ENCODE measurements at regions not wholly inside any gene's neighbourhood (a gene's known extent, or its start where the extent isn't known, plus 50 kb on each side); places are given as distances from the start of the nearest gene placed in this dataset.

- no peak overlapping the region for H3K27ac Mint-ChIP-seq
- no peaks in the 10 kb centered on the region for H3K36me3 Mint-ChIP-seq (ENCODE audit: low read depth)
- no peak for DNase-seq
- no peak overlapping the region for H3K4me3 Mint-ChIP-seq
- H3K27me3 Mint-ChIP-seq (ENCODE audit: low read depth, poor library complexity) = no peaks in the 10 kb centered on the region
- H3K4me1 Mint-ChIP-seq = peaks cover 3% of the 10 kb centered on the region
- peaks cover 5% of the 10 kb centered on the region for H3K9me3 Mint-ChIP-seq
- no peak for TF ChIP-seq CTCF (IDR thresholded peaks at IDR 0.05)
Observed at GRCh38 chr4:15239866-15240265, 188.0 kb upstream of the C1QTNF7 start.

DNA sequence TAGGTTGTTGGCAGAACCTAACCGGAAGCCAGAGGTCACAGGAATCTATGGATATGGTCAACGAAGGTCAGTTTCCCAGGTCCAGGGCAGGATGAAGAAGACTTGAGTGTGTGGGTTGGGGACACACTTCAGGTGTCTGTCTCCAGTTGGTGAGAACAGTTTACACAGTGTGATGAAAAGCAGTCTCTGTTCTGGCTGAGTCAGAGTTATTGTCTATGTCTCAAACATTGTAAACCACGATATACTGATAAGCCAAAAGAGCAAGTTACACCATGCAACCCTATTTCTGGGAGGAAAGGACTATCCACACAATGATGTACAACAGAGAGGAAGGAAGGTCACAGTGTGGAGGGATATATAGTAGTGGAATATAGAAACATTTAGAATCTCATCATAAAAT lies 187.1 kb upstream of the C1QTNF7 start:
- Mint-ChIP-seq H3K4me1 (peaks cover 6% of the 10 kb centered on the region), H3K36me3 (ENCODE audit: low read depth) (no peaks in the 10 kb centered on the region)

GRCh38 chr4:15242021-15242420 lies 185.8 kb upstream of the C1QTNF7 start:
- Mint-ChIP-seq H3K27me3 (ENCODE audit: low read depth, poor library complexity) (no peaks in the 10 kb centered on the region), H3K4me1 (peaks cover 6% of the 10 kb centered on the region), H3K9me3 (peaks cover 5% of the 10 kb centered on the region), H3K36me3 (ENCODE audit: low read depth) (no peaks in the 10 kb centered on the region), H3K4me3 (no peak overlapping the region), H3K27ac (no peak overlapping the region)
- no peak for TF ChIP-seq CTCF (IDR thresholded peaks at IDR 0.05)
- no peak for DNase-seq

More for the DNA sequence above, 187.1 kb upstream of the C1QTNF7 start:
- Mint-ChIP-seq H3K27me3 (ENCODE audit: low read depth, poor library complexity) (no peaks in the 10 kb centered on the region), H3K9me3 (peaks cover 5% of the 10 kb centered on the region), H3K4me3 (no peak overlapping the region), H3K27ac (no peak overlapping the region)
- no peak for TF ChIP-seq CTCF (IDR thresholded peaks at IDR 0.05)
- DNase-seq = no peak

GRCh38 chr4:15244354-15244753 lies 183.5 kb upstream of the C1QTNF7 start:
- peaks cover 6% of the 10 kb centered on the region for H3K4me1 Mint-ChIP-seq
- TF ChIP-seq CTCF (IDR thresholded peaks at IDR 0.05) = no peak
- no peak for DNase-seq
- H3K27me3 Mint-ChIP-seq (ENCODE audit: low read depth, poor library complexity) = peaks cover 3% of the 10 kb centered on the region
- no peak overlapping the region for H3K27ac Mint-ChIP-seq
- no peak overlapping the region for H3K4me3 Mint-ChIP-seq
- H3K9me3 Mint-ChIP-seq = peaks cover 5% of the 10 kb centered on the region
- H3K36me3 Mint-ChIP-seq (ENCODE audit: low read depth) = no peaks in the 10 kb centered on the region

DNA sequence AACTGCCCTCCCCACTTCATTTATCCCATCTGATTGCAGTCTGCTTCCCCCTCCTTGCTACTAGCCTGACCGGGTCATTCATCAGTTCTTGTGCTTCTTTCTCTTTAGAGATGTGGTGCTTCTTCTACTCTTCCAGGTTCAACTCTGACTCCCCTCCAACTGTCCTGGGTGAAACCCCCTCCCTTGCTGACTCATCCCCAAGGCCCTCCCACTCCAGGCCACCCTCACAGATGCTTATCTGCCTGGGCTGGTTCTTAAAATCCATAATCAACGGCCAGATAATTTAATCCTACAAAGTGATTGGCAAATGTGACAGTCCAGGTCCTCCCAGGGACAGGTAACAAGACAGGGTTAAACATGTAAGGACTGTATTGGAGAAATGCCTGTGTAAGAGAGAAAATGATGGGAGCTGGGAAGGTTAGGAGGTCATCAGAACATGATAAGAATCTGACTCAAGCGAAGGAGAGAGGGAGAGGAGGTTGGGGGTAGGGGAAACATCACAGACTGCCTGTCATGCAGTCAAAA lies 182.8 kb upstream of the C1QTNF7 start:
- Mint-ChIP-seq H3K27ac (peak overlapping the region; percentile 35), H3K4me1 (peaks cover 6% of the 10 kb centered on the region), H3K9me3 (peaks cover 5% of the 10 kb centered on the region), H3K4me3 (no peak overlapping the region), H3K36me3 (ENCODE audit: low read depth) (no peaks in the 10 kb centered on the region), H3K27me3 (ENCODE audit: low read depth, poor library complexity) (peaks cover 3% of the 10 kb centered on the region)
- no peak for TF ChIP-seq CTCF (IDR thresholded peaks at IDR 0.05)
- no peak for DNase-seq

DNA sequence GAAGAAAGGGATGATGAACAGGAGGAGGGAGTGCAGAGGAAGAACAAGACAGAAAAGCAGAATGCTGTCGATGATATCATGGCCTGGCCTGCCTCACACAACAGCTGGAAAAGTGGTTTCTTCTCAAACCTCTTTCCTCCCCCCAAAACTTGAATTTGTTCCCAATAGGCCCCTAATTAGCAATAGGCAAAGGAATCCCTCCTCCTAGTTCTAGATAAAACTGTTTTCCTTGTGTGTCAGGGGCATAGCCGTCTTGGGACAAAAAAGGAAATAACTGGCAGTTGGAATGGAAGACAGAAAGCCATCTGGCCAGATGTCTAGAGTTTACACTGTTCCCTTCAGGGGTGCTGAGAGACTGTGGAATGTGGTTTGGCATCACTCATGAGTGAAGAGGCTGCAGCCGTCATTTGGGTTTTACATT lies 177.8 kb upstream of the C1QTNF7 start:
- H3K27me3 Mint-ChIP-seq (ENCODE audit: low read depth, poor library complexity) = peaks cover 3% of the 10 kb centered on the region
- peaks cover 10% of the 10 kb centered on the region for H3K4me1 Mint-ChIP-seq
- no peak for TF ChIP-seq CTCF (IDR thresholded peaks at IDR 0.05)
- no peak for DNase-seq
- peak overlapping the region; percentile 84 for H3K27ac Mint-ChIP-seq
- H3K9me3 Mint-ChIP-seq = no peaks in the 10 kb centered on the region
- H3K36me3 Mint-ChIP-seq (ENCODE audit: low read depth) = no peaks in the 10 kb centered on the region
- H3K4me3 Mint-ChIP-seq = no peak overlapping the region
